CD4-positive, alpha-beta T cell (primary cell): ENCODE measurements at regions not wholly inside any gene's neighbourhood (a gene's known extent, or its start where the extent isn't known, plus 50 kb on each side); places are given as distances from the start of the nearest gene placed in this dataset.

Source experiments
- ATAC-seq: fragments of 200-7000 bp; cut with Tn5 transposase; one replicate; pipeline ENCODE4 v1.10.0; 2022; ENCODE audit warnings: mild to moderate bottlenecking; ENCODE audit not compliant: poor library complexity
- CTCF ChIA-PET: fragments of 350-600 bp; sonication (Branson Sonifier 250); formaldehyde crosslinking; loops from one replicate; lab custom pipeline; 2021; ENCODE audit warnings: antibody characterized with exemption, inconsistent platforms; lab: Charles Lee
- POLR2A ChIA-PET: fragments of 350-600 bp; sonication (Branson Sonifier 250); formaldehyde crosslinking; loops from one replicate; lab custom pipeline; 2021; ENCODE audit warnings: antibody characterized with exemption, inconsistent platforms; lab: Charles Lee
- DNase-seq, 14 experiments: peaks; one replicate each; pipeline ENCODE4 v3.0.0-alpha.2; 2013 to 2020; ENCODE audit warnings: mixed read lengths in 2 of 14
- H3K27ac ChIP-seq, 2 donors: one replicate each; pipeline versions ENCODE4 v1.5.1 to v1.7.0; 2013; ENCODE audit warnings: low read length in 2 of 2, low read depth in 1 of 2, mild to moderate bottlenecking in 1 of 2
- H3K27me3 ChIP-seq, 2 experiments: 1 replicate in 1 of 2; 2 replicates in 1 of 2; pipeline versions ENCODE4 v1.6.1 to v1.7.0; 2013; ENCODE audit warnings: low read length in 2 of 2, control low read depth in 1 of 2, mild to moderate bottlenecking in 1 of 2, moderate library complexity in 1 of 2; ENCODE audit not compliant: insufficient read depth in 2 of 2, control insufficient read depth in 1 of 2
- H3K36me3 ChIP-seq: one replicate; pipeline ENCODE4 v1.6.1; 2013; ENCODE audit warnings: low read length, control low read depth; ENCODE audit not compliant: insufficient read depth
- H3K4me1 ChIP-seq: one replicate; pipeline ENCODE4 v1.6.1; 2013; ENCODE audit warnings: low read length, control low read depth; ENCODE audit not compliant: insufficient read depth
- H3K4me3 ChIP-seq: one replicate; pipeline ENCODE4 v1.5.1; 2013; ENCODE audit warnings: mild to moderate bottlenecking, low read length, moderate library complexity
- H3K9me3 ChIP-seq, 2 experiments: 1 replicate in 1 of 2; 2 replicates in 1 of 2; pipeline versions ENCODE4 v1.6.1 to v1.7.0; 2013; ENCODE audit warnings: low read length in 2 of 2, mild to moderate bottlenecking in 2 of 2, control low read depth in 1 of 2, moderate library complexity in 1 of 2; ENCODE audit not compliant: control insufficient read depth in 1 of 2, insufficient read depth in 1 of 2
- H3K27ac Mint-ChIP-seq: one replicate; pipeline ENCODE4 v1.8.0; 2020; ENCODE audit warnings: mixed read lengths
- H3K27me3 Mint-ChIP-seq: one replicate; pipeline ENCODE4 v1.8.0; 2021; ENCODE audit warnings: mixed read lengths
- H3K36me3 Mint-ChIP-seq: one replicate; pipeline ENCODE4 v1.8.0; 2021; ENCODE audit warnings: low read depth, mixed read lengths
- H3K4me1 Mint-ChIP-seq: one replicate; pipeline ENCODE4 v1.8.0; 2021; ENCODE audit warnings: low read depth, mixed read lengths
- H3K4me3 Mint-ChIP-seq: one replicate; pipeline ENCODE4 v1.8.0; 2020; ENCODE audit warnings: mild to moderate bottlenecking, mixed read lengths
- H3K9me3 Mint-ChIP-seq: one replicate; pipeline ENCODE4 v1.8.0; 2020; ENCODE audit warnings: mixed read lengths
- intact Hi-C, 2 experiments: fragments of 100-400 bp; cut with DNase I in 1 of 2; cut with micrococcal nuclease in 1 of 2; formaldehyde crosslinking; loops; one replicate each; pipeline versions ENCODE4 v1.15.1 to v1.9.0; 2023 to 2025; cut with DNase I, micrococcal nuclease
- TF ChIP-seq, protein P1 (sequence below): fragments of 200-600 bp; IDR thresholded peaks from one replicate; pipeline ENCODE4 v1.8.0; 2022; ENCODE audit warnings: antibody characterized with exemption, mild to moderate bottlenecking

- no peak for ATAC-seq
- TF ChIP-seq, protein P1, sequence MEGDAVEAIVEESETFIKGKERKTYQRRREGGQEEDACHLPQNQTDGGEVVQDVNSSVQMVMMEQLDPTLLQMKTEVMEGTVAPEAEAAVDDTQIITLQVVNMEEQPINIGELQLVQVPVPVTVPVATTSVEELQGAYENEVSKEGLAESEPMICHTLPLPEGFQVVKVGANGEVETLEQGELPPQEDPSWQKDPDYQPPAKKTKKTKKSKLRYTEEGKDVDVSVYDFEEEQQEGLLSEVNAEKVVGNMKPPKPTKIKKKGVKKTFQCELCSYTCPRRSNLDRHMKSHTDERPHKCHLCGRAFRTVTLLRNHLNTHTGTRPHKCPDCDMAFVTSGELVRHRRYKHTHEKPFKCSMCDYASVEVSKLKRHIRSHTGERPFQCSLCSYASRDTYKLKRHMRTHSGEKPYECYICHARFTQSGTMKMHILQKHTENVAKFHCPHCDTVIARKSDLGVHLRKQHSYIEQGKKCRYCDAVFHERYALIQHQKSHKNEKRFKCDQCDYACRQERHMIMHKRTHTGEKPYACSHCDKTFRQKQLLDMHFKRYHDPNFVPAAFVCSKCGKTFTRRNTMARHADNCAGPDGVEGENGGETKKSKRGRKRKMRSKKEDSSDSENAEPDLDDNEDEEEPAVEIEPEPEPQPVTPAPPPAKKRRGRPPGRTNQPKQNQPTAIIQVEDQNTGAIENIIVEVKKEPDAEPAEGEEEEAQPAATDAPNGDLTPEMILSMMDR, result no peak
- intact Hi-C loops, result no loop called here
Measured at GRCh38 chr16:65634291-65634690, 512.4 kb upstream of the CDH11 start.

DNA sequence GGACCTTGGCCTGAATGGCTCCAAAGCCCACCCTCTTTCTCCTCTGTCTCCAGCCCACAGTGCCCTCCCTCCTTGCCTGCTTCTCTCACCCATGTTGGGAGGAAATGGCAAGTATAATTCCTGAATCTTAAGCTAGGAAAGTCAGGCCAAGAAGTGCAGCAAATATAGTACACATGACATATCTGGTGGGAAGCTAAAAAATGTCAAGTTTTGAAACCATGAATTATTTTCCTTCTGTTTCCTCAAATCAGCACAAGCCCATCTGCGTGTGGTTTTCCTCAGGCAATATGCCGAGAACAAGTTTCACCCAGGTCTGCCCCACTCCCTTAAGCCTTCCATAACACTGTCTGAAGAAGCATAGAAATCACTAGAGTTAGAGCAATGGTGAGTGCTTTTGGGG lies 502.8 kb upstream of the CDH11 start:
- Histone ChIP-seq H3K36me3 (no peaks in the 10 kb centered on the region), H3K9me3 (peaks cover 0 to 10% of the 10 kb centered on the region in 2 experiments), H3K27me3 (no peaks in the 10 kb centered on the region), H3K27ac (no peak overlapping the region), H3K4me3 (no peak overlapping the region), H3K4me1 (no peaks in the 10 kb centered on the region)
- H3K9me3 Mint-ChIP-seq, result no peaks in the 10 kb centered on the region
- no peak overlapping the region for H3K27ac Mint-ChIP-seq
- no peak overlapping the region for H3K4me3 Mint-ChIP-seq
- POLR2A ChIA-PET, result no interaction called here
- no peak for ATAC-seq
- no peaks in the 10 kb centered on the region for H3K36me3 Mint-ChIP-seq
- no peak for DNase-seq
- CTCF ChIA-PET, result no interaction called here
- intact Hi-C loops, result no loop called here
- no peaks in the 10 kb centered on the region for H3K4me1 Mint-ChIP-seq
- H3K27me3 Mint-ChIP-seq, result no peaks in the 10 kb centered on the region
- TF ChIP-seq, protein P1, result no peak

More at GRCh38 chr16:65634291-65634690, 512.4 kb upstream of the CDH11 start:
- Histone ChIP-seq H3K9me3 (peaks cover 0 to 9% of the 10 kb centered on the region in 2 experiments), H3K27me3 (peaks cover 0 to 2% of the 10 kb centered on the region in 2 experiments), H3K4me1 (no peaks in the 10 kb centered on the region), H3K4me3 (no peak overlapping the region), H3K27ac (no peak overlapping the region), H3K36me3 (no peaks in the 10 kb centered on the region)
- no peak for DNase-seq
- Mint-ChIP-seq H3K27ac (no peak overlapping the region), H3K9me3 (peaks cover 4% of the 10 kb centered on the region), H3K4me1 (no peaks in the 10 kb centered on the region), H3K27me3 (no peaks in the 10 kb centered on the region), H3K4me3 (no peak overlapping the region), H3K36me3 (no peaks in the 10 kb centered on the region)
- ChIA-PET POLR2A (no interaction called here), CTCF (no interaction called here)

- no peak overlapping the region for H3K4me3 Mint-ChIP-seq
- Histone ChIP-seq H3K27me3 (no peaks in the 10 kb centered on the region), H3K4me3 (no peak overlapping the region), H3K4me1 (no peaks in the 10 kb centered on the region), H3K27ac (no peak overlapping the region), H3K9me3 (peaks cover 0 to 10% of the 10 kb centered on the region in 2 experiments), H3K36me3 (no peaks in the 10 kb centered on the region)
- no peaks in the 10 kb centered on the region for H3K36me3 Mint-ChIP-seq
- intact Hi-C loops, result no loop called here
- DNase-seq, result no peak
- H3K9me3 Mint-ChIP-seq, result no peaks in the 10 kb centered on the region
- no peaks in the 10 kb centered on the region for H3K4me1 Mint-ChIP-seq
- H3K27me3 Mint-ChIP-seq, result no peaks in the 10 kb centered on the region
- CTCF ChIA-PET, result no interaction called here
- ATAC-seq, result no peak
- H3K27ac Mint-ChIP-seq, result no peak overlapping the region
- POLR2A ChIA-PET, result no interaction called here
- TF ChIP-seq, protein P1, result no peak
Measured at GRCh38 chr16:65624229-65624628, 502.4 kb upstream of the CDH11 start.
